Fibroblast of the aortic adventitia (primary cell): ENCODE measurements at regions not wholly inside any gene's neighbourhood (a gene's known extent, or its start where the extent isn't known, plus 50 kb on each side); places are given as distances from the start of the nearest gene placed in this dataset.

ENCODE experiments used
- DNase-seq: peaks from one replicate; pipeline ENCODE4 v3.0.0-alpha.2; 2010; ENCODE audit warnings: low read depth
- H3K4me3 ChIP-seq: 2 replicates; pipeline ENCODE4 v1.5.1; 2011; ENCODE audit warnings: low read depth, mild to moderate bottlenecking, control low read depth, low read length, moderate library complexity
- TF ChIP-seq, protein P1 (sequence below): IDR thresholded peaks from 2 replicates; pipeline ENCODE4 v1.5.1; 2011; ENCODE audit warnings: mild to moderate bottlenecking, low read length, control low read depth, inconsistent platforms; ENCODE audit not compliant: insufficient read depth

DNA sequence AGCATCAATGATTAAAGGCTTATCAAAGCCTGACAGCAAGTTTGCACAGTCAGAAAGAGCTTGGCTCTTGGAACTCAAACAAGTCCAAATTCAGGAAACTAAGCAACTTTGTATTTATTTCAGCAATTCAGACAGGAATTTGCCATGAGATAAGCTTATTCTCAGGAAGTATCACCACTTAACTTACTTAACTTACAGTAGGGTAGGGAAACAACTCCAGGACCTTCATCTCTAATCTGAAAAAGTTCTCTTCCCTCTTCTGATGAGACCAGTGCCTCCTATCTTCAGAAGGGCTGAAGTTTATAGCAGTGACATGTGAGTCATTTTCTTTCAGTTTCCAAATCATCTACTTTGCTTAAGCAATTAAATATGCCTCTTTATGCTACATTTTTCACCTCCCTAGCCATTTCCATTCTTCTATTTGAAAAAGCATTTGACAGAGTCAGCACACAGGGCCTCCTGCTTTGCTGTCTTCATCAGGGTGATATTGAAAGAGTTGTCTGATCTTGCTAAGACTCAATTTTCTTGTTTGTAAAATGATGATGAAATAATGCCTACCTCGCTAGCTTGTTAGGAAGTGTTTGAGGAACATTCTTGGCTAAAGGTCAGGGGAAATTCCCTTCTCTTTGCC is 389.5 kb downstream of the RND3 start:
- TF ChIP-seq, protein P1, sequence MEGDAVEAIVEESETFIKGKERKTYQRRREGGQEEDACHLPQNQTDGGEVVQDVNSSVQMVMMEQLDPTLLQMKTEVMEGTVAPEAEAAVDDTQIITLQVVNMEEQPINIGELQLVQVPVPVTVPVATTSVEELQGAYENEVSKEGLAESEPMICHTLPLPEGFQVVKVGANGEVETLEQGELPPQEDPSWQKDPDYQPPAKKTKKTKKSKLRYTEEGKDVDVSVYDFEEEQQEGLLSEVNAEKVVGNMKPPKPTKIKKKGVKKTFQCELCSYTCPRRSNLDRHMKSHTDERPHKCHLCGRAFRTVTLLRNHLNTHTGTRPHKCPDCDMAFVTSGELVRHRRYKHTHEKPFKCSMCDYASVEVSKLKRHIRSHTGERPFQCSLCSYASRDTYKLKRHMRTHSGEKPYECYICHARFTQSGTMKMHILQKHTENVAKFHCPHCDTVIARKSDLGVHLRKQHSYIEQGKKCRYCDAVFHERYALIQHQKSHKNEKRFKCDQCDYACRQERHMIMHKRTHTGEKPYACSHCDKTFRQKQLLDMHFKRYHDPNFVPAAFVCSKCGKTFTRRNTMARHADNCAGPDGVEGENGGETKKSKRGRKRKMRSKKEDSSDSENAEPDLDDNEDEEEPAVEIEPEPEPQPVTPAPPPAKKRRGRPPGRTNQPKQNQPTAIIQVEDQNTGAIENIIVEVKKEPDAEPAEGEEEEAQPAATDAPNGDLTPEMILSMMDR = peak; percentile 63
- no peak overlapping the region for H3K4me3 ChIP-seq
- DNase-seq = peak; percentile 83

DNA sequence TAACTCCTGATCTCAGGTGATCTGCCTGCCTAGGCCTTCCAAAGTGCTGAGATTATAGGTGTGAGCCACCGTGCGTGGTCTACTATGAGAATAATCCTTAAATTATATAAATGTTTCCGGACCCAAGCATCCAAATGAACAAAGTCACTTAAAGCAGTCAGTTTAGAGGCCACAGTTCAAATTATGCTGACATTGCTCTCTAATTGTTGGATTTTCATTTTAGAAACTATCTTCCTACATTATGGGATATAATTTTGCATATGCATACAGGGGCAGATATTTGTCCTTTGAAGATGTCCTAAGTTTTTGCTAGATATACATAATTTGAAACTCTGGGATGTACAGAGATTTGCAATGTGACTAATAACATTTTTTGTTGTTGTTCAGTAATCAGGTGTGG is 390.1 kb downstream of the RND3 start:
- H3K4me3 ChIP-seq = no peak overlapping the region
- TF ChIP-seq, protein P1 = no peak
- no peak for DNase-seq

DNA sequence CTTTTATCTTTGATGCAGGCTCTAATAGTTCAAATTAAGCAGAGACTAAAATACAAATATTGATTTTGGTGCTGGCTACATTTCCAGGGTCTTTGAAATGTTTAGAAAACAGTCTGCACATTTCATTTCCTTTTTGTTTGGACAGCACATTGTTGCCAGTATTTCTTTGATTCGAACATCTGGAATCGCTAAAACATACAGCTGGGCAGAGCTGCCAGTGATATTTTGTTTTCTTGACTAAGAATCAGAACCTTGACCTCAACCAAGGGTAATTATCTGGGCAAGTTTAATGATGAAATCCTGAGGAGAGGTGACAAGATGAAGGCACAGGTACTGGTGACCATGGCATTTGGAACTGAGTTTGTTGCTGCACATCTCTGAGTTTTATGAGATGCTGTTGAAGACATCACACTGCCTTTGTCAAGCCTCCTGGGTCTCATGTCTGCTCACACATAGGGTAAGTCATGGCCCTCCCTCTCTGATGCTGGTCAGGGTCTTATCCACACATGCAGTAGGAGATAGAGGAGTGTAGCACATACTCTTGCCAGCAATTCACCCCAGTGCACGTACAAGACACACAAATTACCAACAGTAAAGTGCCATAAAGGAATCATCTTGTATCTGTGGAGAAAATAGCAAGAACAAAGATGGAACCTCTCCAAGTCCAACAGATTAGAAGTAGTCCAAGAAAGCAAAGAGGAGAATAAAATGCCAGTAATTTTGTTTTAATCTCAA is 391.9 kb downstream of the RND3 start:
- DNase-seq = no peak
- TF ChIP-seq, protein P1 = no peak

DNA sequence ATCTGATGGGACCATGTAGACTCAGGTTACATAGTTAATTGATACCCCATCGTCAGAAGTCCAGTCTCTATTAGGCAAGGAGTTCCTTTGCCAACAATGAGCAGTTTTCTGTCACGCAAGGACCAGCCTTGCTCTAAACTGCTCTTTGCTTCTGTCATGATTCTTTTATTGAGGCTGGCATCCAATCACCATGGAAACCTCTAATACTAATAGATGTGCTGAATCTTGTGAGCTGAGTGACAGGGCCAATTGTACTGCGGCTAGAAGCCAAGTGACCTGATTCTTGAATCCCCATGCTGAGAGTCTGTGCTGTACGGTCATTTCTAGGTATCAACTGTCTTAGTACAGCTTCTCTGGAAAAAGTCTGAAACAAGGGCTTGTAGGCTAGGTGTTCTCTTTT is 395.6 kb downstream of the RND3 start:
- TF ChIP-seq, protein P1 = no peak
- no peak for DNase-seq
- H3K4me3 ChIP-seq = no peak overlapping the region

More for the DNA sequence above, 391.9 kb downstream of the RND3 start:
- H3K4me3 ChIP-seq = no peak overlapping the region

DNA sequence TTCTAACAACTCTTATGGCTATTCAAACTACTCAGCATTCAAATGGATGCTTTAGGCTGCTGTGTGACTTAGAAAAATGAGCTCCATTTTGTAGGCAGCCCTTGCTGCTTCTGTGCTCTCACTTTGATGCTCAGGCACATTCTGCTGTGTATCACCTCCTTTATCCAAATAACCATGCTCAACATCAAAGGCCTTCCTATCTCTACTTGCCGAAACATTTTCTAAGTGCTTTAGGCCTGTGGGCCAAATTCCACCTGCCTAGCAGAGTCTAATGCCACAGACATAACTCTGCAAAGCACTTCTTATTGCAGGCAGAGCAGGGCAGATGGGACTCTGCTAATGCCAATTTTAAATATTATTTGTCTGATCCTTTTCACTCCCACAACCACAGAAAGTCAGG is 397.4 kb downstream of the RND3 start:
- no peak overlapping the region for H3K4me3 ChIP-seq
- no peak for DNase-seq
- TF ChIP-seq, protein P1 = no peak

DNA sequence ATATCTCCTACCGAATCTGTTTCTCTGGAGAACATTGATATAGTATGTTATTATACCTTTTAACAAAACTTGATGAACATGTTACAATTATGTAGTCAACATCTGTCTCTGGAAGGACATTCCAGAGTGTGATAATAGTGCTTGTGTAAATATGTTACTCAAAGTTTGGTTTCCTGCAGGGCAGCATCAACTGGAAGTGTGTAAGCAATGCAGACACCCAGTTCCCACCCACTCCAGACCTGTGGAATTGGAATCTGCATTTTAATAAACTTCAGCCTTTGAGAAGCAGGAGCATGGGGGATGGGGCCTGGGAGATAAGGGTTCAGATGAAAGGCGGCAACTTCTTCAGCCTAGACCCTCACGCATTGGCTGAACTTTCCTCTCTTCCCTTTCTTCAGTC is 398.9 kb downstream of the RND3 start:
- peak; percentile 20 for DNase-seq
- TF ChIP-seq, protein P1 = no peak
- H3K4me3 ChIP-seq = no peak overlapping the region

DNA sequence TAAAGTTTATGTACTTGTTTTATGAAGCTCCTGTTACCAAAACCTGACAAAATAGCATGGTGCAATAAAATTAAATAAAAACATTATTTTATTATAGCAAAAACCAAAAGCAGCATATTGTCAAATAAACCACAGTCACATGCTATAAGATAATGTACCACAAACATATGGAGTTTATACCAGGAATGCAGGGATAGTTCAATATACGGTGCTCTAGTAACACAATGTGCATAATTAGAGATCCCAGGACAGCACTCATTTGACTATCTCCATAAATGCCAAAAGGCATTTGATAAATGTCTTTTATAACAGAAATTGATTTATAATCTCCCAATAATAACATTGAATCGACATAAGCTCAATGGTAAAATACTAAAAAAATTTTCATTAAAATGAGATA is 402.0 kb downstream of the RND3 start:
- DNase-seq = no peak
- TF ChIP-seq, protein P1 = no peak
- H3K4me3 ChIP-seq = no peak overlapping the region
